Fibroblast of lung (primary cell): ENCODE measurements at regions not wholly inside any gene's neighbourhood (a gene's known extent, or its start where the extent isn't known, plus 50 kb on each side); places are given as distances from the start of the nearest gene placed in this dataset.

Experiments
- DNase-seq, 2 donors: peaks; one replicate each; pipeline versions ENCODE4 v3.0.0 to v3.0.0-alpha.2; 2010; ENCODE audit warnings: low read depth in 2 of 2
- H2AFZ ChIP-seq: 2 replicates; pipeline ENCODE4 v1.5.1; 2012; ENCODE audit warnings: low read length, control low read depth, inconsistent platforms
- H3K27ac ChIP-seq: 2 replicates; pipeline ENCODE4 v1.5.1; 2011; ENCODE audit warnings: low read length, control low read depth; ENCODE audit not compliant: insufficient read depth
- H3K27me3 ChIP-seq: 2 replicates; pipeline ENCODE4 v1.5.1; 2011; ENCODE audit warnings: mild to moderate bottlenecking, low read length; ENCODE audit not compliant: control insufficient read depth, insufficient read depth
- H3K36me3 ChIP-seq: 2 replicates; pipeline ENCODE4 v1.5.1; 2011; ENCODE audit warnings: low read length; ENCODE audit not compliant: control insufficient read depth, insufficient read depth
- H3K4me1 ChIP-seq: 2 replicates; pipeline ENCODE4 v1.5.1; 2011; ENCODE audit warnings: low read length; ENCODE audit not compliant: control insufficient read depth, insufficient read depth; ENCODE audit errors: extremely low read depth
- H3K4me2 ChIP-seq: 2 replicates; pipeline ENCODE4 v1.5.1; 2011; ENCODE audit warnings: low read length, control low read depth; ENCODE audit not compliant: insufficient read depth; ENCODE audit errors: extremely low read depth
- H3K4me3 ChIP-seq, 4 experiments: fragments of 200-600 bp in 1 of 4; sonication (generic) in 1 of 4; replicated peaks in 1 of 4; 2 replicates each; pipeline ENCODE4 v1.5.1; 2011 to 2016; ENCODE audit warnings: low read length in 4 of 4, low read depth in 3 of 4, mild to moderate bottlenecking in 3 of 4, control low read depth in 2 of 4, inconsistent platforms in 1 of 4, mixed read lengths in 1 of 4; ENCODE audit not compliant: insufficient read depth in 1 of 4; ENCODE audit errors: control extremely low read depth in 1 of 4
- H3K79me2 ChIP-seq: 2 replicates; pipeline ENCODE4 v1.5.1; 2012; ENCODE audit warnings: mild to moderate bottlenecking, low read length, inconsistent platforms; ENCODE audit not compliant: control insufficient read depth, insufficient read depth
- H3K9ac ChIP-seq: 2 replicates; pipeline ENCODE4 v1.5.1; 2011; ENCODE audit warnings: mild to moderate bottlenecking, low read length, control low read depth; ENCODE audit not compliant: insufficient read depth
- H3K9me3 ChIP-seq: 2 replicates; pipeline ENCODE4 v1.5.1; 2012; ENCODE audit warnings: low read depth, low read length; ENCODE audit not compliant: control insufficient read depth, insufficient read depth
- H4K20me1 ChIP-seq: 2 replicates; pipeline ENCODE4 v1.5.1; 2011; ENCODE audit warnings: low read length; ENCODE audit not compliant: control insufficient read depth, insufficient read depth; ENCODE audit errors: extremely low read depth
- CTCF ChIP-seq, 2 donors: IDR thresholded peaks in 1 of 2; conservative IDR thresholded peaks in 1 of 2; 1 replicate in 1 of 2; 2 replicates in 1 of 2; pipeline ENCODE4 v1.5.1; 2011 to 2012; ENCODE audit warnings: low read length in 2 of 2, control low read depth in 1 of 2, inconsistent platforms in 1 of 2, low read depth in 1 of 2, mild to moderate bottlenecking in 1 of 2
- EZH2 ChIP-seq: IDR thresholded peaks from 2 replicates; pipeline ENCODE4 v1.5.1; 2012; ENCODE audit warnings: low read length, control low read depth, mild to moderate bottlenecking; ENCODE audit errors: missing control alignments

GRCh38 chr20:23251779-23252178, 98.8 kb upstream of the NXT1 start:
- Histone ChIP-seq H3K9ac (no peak overlapping the region), H3K9me3 (no peaks in the 10 kb centered on the region), H3K36me3 (no peaks in the 10 kb centered on the region), H2AFZ (no peak overlapping the region), H3K27me3 (no peaks in the 10 kb centered on the region), H3K4me3 (no peak overlapping the region), H4K20me1 (no peaks in the 10 kb centered on the region), H3K27ac (no peak overlapping the region), H3K79me2 (no peaks in the 10 kb centered on the region), H3K4me2 (no peak overlapping the region), H3K4me1 (no peaks in the 10 kb centered on the region)
- DNase-seq, result no peak
- TF ChIP-seq CTCF (conservative IDR thresholded peaks at IDR 0.05 in 1 of 2, IDR thresholded peaks at IDR 0.05 in 1 of 2; ENCODE audit: low read depth in 1 of 2, low read length in 2 of 2), result no peak

- H3K36me3 ChIP-seq, result no peaks in the 10 kb centered on the region
- H3K27me3 ChIP-seq, result no peaks in the 10 kb centered on the region
- H3K4me2 ChIP-seq, result no peak overlapping the region
- no peaks in the 10 kb centered on the region for H4K20me1 ChIP-seq
- H3K4me1 ChIP-seq, result peaks cover 1% of the 10 kb centered on the region
- H3K79me2 ChIP-seq, result no peaks in the 10 kb centered on the region
- H3K9ac ChIP-seq, result no peak overlapping the region
- no peak overlapping the region for H3K27ac ChIP-seq
- no peak overlapping the region for H3K4me3 ChIP-seq
- H2AFZ ChIP-seq, result no peak overlapping the region
- TF ChIP-seq CTCF (conservative IDR thresholded peaks at IDR 0.05 in 1 of 2, IDR thresholded peaks at IDR 0.05 in 1 of 2; ENCODE audit: low read depth in 1 of 2, low read length in 2 of 2), result no peak
- TF ChIP-seq EZH2, result no peak
- H3K9me3 ChIP-seq, result no peaks in the 10 kb centered on the region
- DNase-seq, result no peak
Measured at GRCh38 chr20:23249541-23249940, 101.0 kb upstream of the NXT1 start.

GRCh38 chr20:23248461-23248882, 102.1 kb upstream of the NXT1 start:
- Histone ChIP-seq H2AFZ (no peak overlapping the region), H3K27me3 (no peaks in the 10 kb centered on the region), H3K4me2 (no peak overlapping the region), H3K79me2 (no peaks in the 10 kb centered on the region), H3K27ac (no peak overlapping the region), H3K36me3 (no peaks in the 10 kb centered on the region), H3K9me3 (no peaks in the 10 kb centered on the region), H3K4me1 (peaks cover 3% of the 10 kb centered on the region), H3K4me3 (no peak overlapping the region), H4K20me1 (no peaks in the 10 kb centered on the region), H3K9ac (no peak overlapping the region)
- DNase-seq, result no peak
- TF ChIP-seq CTCF (conservative IDR thresholded peaks at IDR 0.05 in 1 of 2, IDR thresholded peaks at IDR 0.05 in 1 of 2; ENCODE audit: low read depth in 1 of 2, low read length in 2 of 2) (no peak), EZH2 (no peak)
